GM23338 (cell line): ENCODE measurements at regions not wholly inside any gene's neighbourhood (a gene's known extent, or its start where the extent isn't known, plus 50 kb on each side); places are given as distances from the start of the nearest gene placed in this dataset.

Source experiments
- ATAC-seq: fragments of 200-7000 bp; cut with Tn5 transposase; 3 replicates; pipeline ENCODE4 v1.9.1; 2020
- DNase-seq: peaks from one replicate; pipeline ENCODE4 v3.0.0-alpha.2; 2015; ENCODE audit warnings: low spot score
- H2AFZ ChIP-seq: fragments of 200-600 bp; sonication (generic); 2 replicates; pipeline ENCODE4 v1.8.0; 2016; ENCODE audit warnings: antibody characterized with exemption, mild to moderate bottlenecking, moderate library complexity
- H3F3A ChIP-seq: fragments of 200-600 bp; sonication (generic); replicated peaks from 2 replicates; pipeline ENCODE4 v1.8.0; 2017; ENCODE audit warnings: antibody characterized with exemption, mixed run types, low read depth
- H3K27ac ChIP-seq: fragments of 200-600 bp; sonication (generic); 2 replicates; pipeline ENCODE4 v1.6.1; 2016; ENCODE audit warnings: low read depth
- H3K27me3 ChIP-seq: fragments of 200-600 bp; sonication (generic); 2 replicates; pipeline ENCODE4 v1.8.0; 2016; ENCODE audit warnings: mild to moderate bottlenecking, mixed run types, moderate library complexity; ENCODE audit not compliant: insufficient read depth
- H3K36me3 ChIP-seq: fragments of 200-600 bp; sonication (generic); 2 replicates; pipeline ENCODE4 v1.8.0; 2016; ENCODE audit warnings: mild to moderate bottlenecking; ENCODE audit not compliant: insufficient read depth
- H3K4me1 ChIP-seq: fragments of 200-600 bp; sonication (generic); 2 replicates; pipeline ENCODE4 v1.8.0; 2016; ENCODE audit warnings: mild to moderate bottlenecking, moderate library complexity; ENCODE audit not compliant: insufficient read depth
- H3K4me2 ChIP-seq: fragments of 200-600 bp; sonication (generic); 2 replicates; pipeline ENCODE4 v1.7.1; 2017; ENCODE audit warnings: mixed run types
- H3K4me3 ChIP-seq: fragments of 200-600 bp; sonication (generic); 2 replicates; pipeline ENCODE4 v1.6.1; 2016; ENCODE audit warnings: mixed run types
- H3K79me2 ChIP-seq: fragments of 200-600 bp; sonication (generic); replicated peaks from 2 replicates; pipeline ENCODE4 v1.8.0; 2017; ENCODE audit warnings: mild to moderate bottlenecking; ENCODE audit not compliant: insufficient read depth
- H3K9me2 ChIP-seq: fragments of 200-600 bp; sonication (generic); 2 replicates; pipeline ENCODE4 v1.8.0; 2017; ENCODE audit not compliant: insufficient read depth
- H4K20me1 ChIP-seq: fragments of 200-600 bp; sonication (generic); replicated peaks from 2 replicates; pipeline ENCODE4 v1.8.0; 2017; ENCODE audit warnings: mild to moderate bottlenecking; ENCODE audit not compliant: insufficient read depth
- H3K27ac Mint-ChIP-seq: 2 replicates; pipeline ENCODE4 v1.8.0; 2020; ENCODE audit warnings: inconsistent platforms, mild to moderate bottlenecking, moderate library complexity, mixed read lengths
- H3K27me3 Mint-ChIP-seq: 3 replicates; pipeline ENCODE4 v1.8.0; 2022; ENCODE audit warnings: low read depth, mild to moderate bottlenecking, moderate library complexity, mixed read lengths, inconsistent platforms; ENCODE audit not compliant: insufficient read depth, poor library complexity
- H3K36me3 Mint-ChIP-seq: 3 replicates; pipeline ENCODE4 v1.8.0; 2021; ENCODE audit warnings: low read depth, mild to moderate bottlenecking, inconsistent platforms, moderate library complexity, mixed read lengths
- H3K4me1 Mint-ChIP-seq: 3 replicates; pipeline ENCODE4 v1.8.0; 2020; ENCODE audit warnings: mild to moderate bottlenecking, inconsistent platforms, mixed read lengths
- H3K4me3 Mint-ChIP-seq: 3 replicates; pipeline ENCODE4 v1.8.0; 2021; ENCODE audit warnings: moderate library complexity, mild to moderate bottlenecking, inconsistent platforms, mixed read lengths
- H3K9me3 Mint-ChIP-seq: 3 replicates; pipeline ENCODE4 v1.8.0; 2020; ENCODE audit warnings: moderate library complexity, mild to moderate bottlenecking, inconsistent platforms, mixed read lengths
- CREB1 ChIP-seq: fragments of 250-450 bp; sonication (Bioruptor Pico); IDR thresholded peaks from 2 replicates; pipeline ENCODE4 v1.5.0; 2020; ENCODE audit warnings: low read depth, mild to moderate bottlenecking, moderate library complexity
- ETS1 ChIP-seq: IDR thresholded peaks from 2 replicates; pipeline ENCODE4 v1.6.1; 2016; ENCODE audit warnings: antibody characterized with exemption
- EZH2 ChIP-seq: fragments of 200-600 bp; sonication (generic); IDR thresholded peaks from one replicate; pipeline ENCODE4 v1.8.0; 2017; ENCODE audit warnings: antibody characterized with exemption, mild to moderate bottlenecking, low read depth; ENCODE audit not compliant: unreplicated experiment
- EZH2phosphoT487 ChIP-seq: fragments of 200-600 bp; sonication (generic); IDR thresholded peaks from one replicate; pipeline ENCODE4 v1.8.1; 2018; ENCODE audit warnings: antibody characterized with exemption; ENCODE audit not compliant: unreplicated experiment
- NANOG ChIP-seq: IDR thresholded peaks from 2 replicates; pipeline ENCODE4 v1.6.1; 2016; ENCODE audit warnings: antibody characterized with exemption, borderline replicate concordance
- POLR2AphosphoS5 ChIP-seq: IDR thresholded peaks from 2 replicates; pipeline ENCODE4 v1.6.1; 2016; ENCODE audit warnings: antibody characterized with exemption, low read depth
- ZNF114 ChIP-seq: fragments of 250-450 bp; sonication (Bioruptor Pico); IDR thresholded peaks from 2 replicates; pipeline ENCODE4 v1.5.0; 2020; ENCODE audit warnings: mild to moderate bottlenecking, moderate library complexity
- ZNF331 ChIP-seq: fragments of 250-450 bp; sonication (Bioruptor Pico); IDR thresholded peaks from 2 replicates; pipeline ENCODE4 v1.5.0; 2020; ENCODE audit warnings: low read depth, mild to moderate bottlenecking, moderate library complexity
- ZNF462 ChIP-seq: fragments of 250-450 bp; sonication (Bioruptor Pico); IDR thresholded peaks from 2 replicates; pipeline ENCODE4 v1.5.0; 2020; ENCODE audit warnings: mild to moderate bottlenecking, moderate library complexity
- TF ChIP-seq, protein P1 (sequence below), 2 experiments: fragments of 200-600 bp in 1 of 2; sonication (generic) in 1 of 2; conservative IDR thresholded peaks; 2 replicates each; pipeline versions ENCODE4 v1.5.1 to v1.6.1; 2016 to 2017; ENCODE audit warnings: antibody characterized with exemption in 2 of 2, low read depth in 2 of 2, mild to moderate bottlenecking in 2 of 2, moderate library complexity in 1 of 2
- TF ChIP-seq, protein P2 (sequence below): IDR thresholded peaks from one replicate; pipeline ENCODE4 v1.6.1; 2018; ENCODE audit warnings: antibody characterized with exemption; ENCODE audit not compliant: unreplicated experiment

DNA sequence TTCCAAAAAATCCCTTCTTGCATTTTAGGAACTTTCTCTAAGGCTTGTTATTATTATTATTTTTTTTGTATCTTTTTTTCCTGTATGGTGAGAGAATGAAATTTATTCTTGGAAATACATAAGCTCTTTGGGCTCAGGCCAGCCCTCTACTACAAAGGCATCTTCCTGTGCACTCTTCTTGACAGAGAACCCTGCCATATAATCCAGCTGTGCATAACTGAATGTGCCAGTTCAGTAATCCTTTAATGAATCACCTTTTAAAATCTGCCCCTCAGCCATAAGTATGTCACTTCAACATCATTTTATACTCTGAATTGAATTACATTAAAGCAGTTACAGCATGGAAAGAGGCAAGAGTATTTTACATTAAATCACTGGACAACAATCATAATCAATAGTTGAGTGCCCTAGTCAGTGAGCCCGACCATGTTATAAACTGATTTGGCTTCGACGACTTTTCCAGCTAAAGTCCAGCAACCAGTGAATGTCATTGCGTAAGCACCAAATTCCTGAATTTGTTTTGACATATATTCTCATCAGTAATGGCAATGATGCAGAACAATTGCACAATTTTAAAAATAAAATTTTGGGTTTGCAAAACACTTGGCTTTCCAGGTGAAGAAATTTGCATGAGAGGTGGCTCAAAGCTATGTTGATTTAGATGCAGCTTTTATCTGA lies 59.2 kb upstream of the KCNK2 start:
- TF ChIP-seq, protein P1, sequence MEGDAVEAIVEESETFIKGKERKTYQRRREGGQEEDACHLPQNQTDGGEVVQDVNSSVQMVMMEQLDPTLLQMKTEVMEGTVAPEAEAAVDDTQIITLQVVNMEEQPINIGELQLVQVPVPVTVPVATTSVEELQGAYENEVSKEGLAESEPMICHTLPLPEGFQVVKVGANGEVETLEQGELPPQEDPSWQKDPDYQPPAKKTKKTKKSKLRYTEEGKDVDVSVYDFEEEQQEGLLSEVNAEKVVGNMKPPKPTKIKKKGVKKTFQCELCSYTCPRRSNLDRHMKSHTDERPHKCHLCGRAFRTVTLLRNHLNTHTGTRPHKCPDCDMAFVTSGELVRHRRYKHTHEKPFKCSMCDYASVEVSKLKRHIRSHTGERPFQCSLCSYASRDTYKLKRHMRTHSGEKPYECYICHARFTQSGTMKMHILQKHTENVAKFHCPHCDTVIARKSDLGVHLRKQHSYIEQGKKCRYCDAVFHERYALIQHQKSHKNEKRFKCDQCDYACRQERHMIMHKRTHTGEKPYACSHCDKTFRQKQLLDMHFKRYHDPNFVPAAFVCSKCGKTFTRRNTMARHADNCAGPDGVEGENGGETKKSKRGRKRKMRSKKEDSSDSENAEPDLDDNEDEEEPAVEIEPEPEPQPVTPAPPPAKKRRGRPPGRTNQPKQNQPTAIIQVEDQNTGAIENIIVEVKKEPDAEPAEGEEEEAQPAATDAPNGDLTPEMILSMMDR (conservative IDR thresholded peaks at IDR 0.05; ENCODE audit: low read depth in 2 of 2): no peak
- TF ChIP-seq POLR2AphosphoS5 (no peak), EZH2 (no peak), ETS1 (no peak), NANOG (no peak), EZH2phosphoT487 (no peak), CREB1 (CRISPR knock-in tag) (no peak), ZNF114 (CRISPR knock-in tag) (no peak), ZNF331 (CRISPR knock-in tag) (no peak), ZNF462 (CRISPR knock-in tag) (no peak)
- TF ChIP-seq, protein P2, sequence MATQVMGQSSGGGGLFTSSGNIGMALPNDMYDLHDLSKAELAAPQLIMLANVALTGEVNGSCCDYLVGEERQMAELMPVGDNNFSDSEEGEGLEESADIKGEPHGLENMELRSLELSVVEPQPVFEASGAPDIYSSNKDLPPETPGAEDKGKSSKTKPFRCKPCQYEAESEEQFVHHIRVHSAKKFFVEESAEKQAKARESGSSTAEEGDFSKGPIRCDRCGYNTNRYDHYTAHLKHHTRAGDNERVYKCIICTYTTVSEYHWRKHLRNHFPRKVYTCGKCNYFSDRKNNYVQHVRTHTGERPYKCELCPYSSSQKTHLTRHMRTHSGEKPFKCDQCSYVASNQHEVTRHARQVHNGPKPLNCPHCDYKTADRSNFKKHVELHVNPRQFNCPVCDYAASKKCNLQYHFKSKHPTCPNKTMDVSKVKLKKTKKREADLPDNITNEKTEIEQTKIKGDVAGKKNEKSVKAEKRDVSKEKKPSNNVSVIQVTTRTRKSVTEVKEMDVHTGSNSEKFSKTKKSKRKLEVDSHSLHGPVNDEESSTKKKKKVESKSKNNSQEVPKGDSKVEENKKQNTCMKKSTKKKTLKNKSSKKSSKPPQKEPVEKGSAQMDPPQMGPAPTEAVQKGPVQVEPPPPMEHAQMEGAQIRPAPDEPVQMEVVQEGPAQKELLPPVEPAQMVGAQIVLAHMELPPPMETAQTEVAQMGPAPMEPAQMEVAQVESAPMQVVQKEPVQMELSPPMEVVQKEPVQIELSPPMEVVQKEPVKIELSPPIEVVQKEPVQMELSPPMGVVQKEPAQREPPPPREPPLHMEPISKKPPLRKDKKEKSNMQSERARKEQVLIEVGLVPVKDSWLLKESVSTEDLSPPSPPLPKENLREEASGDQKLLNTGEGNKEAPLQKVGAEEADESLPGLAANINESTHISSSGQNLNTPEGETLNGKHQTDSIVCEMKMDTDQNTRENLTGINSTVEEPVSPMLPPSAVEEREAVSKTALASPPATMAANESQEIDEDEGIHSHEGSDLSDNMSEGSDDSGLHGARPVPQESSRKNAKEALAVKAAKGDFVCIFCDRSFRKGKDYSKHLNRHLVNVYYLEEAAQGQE: no peak
- no peak for DNase-seq
- no peak overlapping the region for H3K4me3 ChIP-seq
- ATAC-seq: no peak
- H3K9me2 ChIP-seq: no peaks in the 10 kb centered on the region
- H2AFZ ChIP-seq: no peak overlapping the region
- H4K20me1 ChIP-seq: no peaks in the 10 kb centered on the region
- no peaks in the 10 kb centered on the region for H3K79me2 ChIP-seq
- no peaks in the 10 kb centered on the region for H3K4me1 ChIP-seq
- no peaks in the 10 kb centered on the region for H3K27me3 ChIP-seq
- H3K36me3 ChIP-seq: no peaks in the 10 kb centered on the region
- Mint-ChIP-seq H3K27me3 (no peaks in the 10 kb centered on the region), H3K27ac (no peak overlapping the region), H3K4me3 (no peak overlapping the region), H3K4me1 (peaks cover 12% of the 10 kb centered on the region; the same call in 2 of the 3 replicates), H3K9me3 (no peaks in the 10 kb centered on the region), H3K36me3 (no peaks in the 10 kb centered on the region)
- H3K27ac ChIP-seq: no peak overlapping the region
- H3K4me2 ChIP-seq: no peak overlapping the region
- no peaks in the 10 kb centered on the region for H3F3A ChIP-seq
